Urinary bladder (tissue), 3 donors: ENCODE measurements at regions not wholly inside any gene's neighbourhood (a gene's known extent, or its start where the extent isn't known, plus 50 kb on each side); places are given as distances from the start of the nearest gene placed in this dataset.
"Not testable (repeated sequence)": the region's sequence is repeated elsewhere in the genome, so short reads cannot be mapped to it uniquely, and the experiment has no call there.

Experiments used
- DNase-seq: peaks from one replicate; pipeline ENCODE4 v3.0.0-alpha.2; 2015; ENCODE audit errors: extremely low spot score
- H3K27ac ChIP-seq: one replicate; pipeline ENCODE4 v1.5.1; 2013; ENCODE audit warnings: low read depth, mild to moderate bottlenecking, moderate library complexity
- H3K36me3 ChIP-seq: one replicate; pipeline ENCODE4 v1.6.1; 2013; ENCODE audit warnings: mild to moderate bottlenecking, moderate library complexity; ENCODE audit not compliant: insufficient read depth
- H3K4me1 ChIP-seq: one replicate; pipeline ENCODE4 v1.6.1; 2013; ENCODE audit warnings: mild to moderate bottlenecking, moderate library complexity; ENCODE audit not compliant: insufficient read depth
- H3K4me3 ChIP-seq: one replicate; pipeline ENCODE4 v1.5.1; 2013; ENCODE audit warnings: low read depth, low read length
- WGBS: extraction: QIAGEN DNeasy Blood & Tissue Kit; methylation state at CpG from one replicate; pipeline ENCODE4 v1.1.7; 2013; 5-methylcytosine and 5-hydroxymethylcytosine counted together
- donor health status: healthy with polysubstance abuse.
- donor health status: healthy.

DNA sequence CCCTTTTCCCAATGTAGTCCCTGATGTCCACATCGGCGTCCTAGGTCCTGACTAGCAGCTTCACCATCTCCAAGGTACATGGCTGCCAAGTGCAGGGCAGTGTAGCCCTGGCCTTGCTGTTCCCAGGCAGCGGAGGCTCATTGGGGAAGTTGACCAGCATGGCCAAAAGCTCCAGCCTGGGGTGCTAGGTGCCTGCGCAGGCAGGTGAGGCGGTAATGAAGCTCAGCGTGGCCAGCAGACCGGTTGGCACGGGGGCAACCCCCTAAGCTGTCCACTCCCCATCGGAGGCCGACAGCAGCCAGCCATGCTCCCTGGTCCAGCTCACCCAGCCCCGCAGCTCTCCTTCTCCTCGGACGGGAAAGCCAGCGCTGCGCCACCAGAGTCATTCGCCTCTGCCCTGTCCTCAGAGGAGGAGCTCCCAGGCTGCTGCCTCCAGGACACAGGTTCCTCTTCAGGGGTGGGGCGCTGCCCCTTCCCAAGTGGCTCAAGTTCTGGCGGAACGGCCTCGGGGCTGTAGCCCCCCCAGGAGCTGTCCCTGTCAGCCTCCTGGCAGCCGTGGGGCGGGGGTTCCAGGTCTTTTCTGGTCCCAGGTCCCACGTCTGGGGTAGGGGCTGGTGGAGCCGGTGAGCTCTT, 1218.2 kb downstream of the FOXD4L5 start:
- WGBS, result 79% methylated on average over 24 of the region's 24 CpGs
- H3K27ac ChIP-seq, result no peak overlapping the region
- no peaks in the 10 kb centered on the region for H3K36me3 ChIP-seq
- no peak for DNase-seq
- H3K4me1 ChIP-seq, result no peaks in the 10 kb centered on the region
- H3K4me3 ChIP-seq, result no peak overlapping the region

DNA sequence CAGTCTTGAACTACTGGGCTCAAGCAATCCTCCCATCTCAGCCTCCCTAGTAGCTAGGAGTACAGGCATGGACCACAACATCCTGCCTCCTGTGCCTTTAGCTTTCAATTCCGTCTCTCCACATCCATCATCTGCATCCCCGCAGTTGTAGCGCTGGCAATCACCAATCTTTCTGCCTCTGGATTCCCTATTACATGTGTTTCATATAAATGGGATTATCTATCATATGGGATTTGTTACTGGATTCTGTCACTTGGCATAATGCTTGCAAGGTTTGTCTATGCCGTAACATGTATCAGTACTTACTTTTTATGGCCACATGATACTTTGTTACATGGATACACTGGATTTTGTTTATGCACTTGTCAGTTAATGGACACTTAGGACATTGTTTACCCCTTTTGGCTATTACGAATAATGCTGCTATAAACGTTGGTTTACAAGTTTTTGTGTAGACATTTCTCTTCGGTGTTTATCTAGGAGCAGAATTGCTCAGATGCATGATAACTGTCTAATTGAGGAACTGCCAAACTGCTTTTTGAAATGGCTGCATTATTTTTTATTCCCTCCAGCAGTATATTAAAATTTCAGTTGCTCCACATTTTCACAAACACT, 1223.9 kb downstream of the FOXD4L5 start:
- DNase-seq, result no peak
- Histone ChIP-seq H3K4me3 (no peak overlapping the region), H3K36me3 (no peaks in the 10 kb centered on the region), H3K27ac (no peak overlapping the region), H3K4me1 (no peaks in the 10 kb centered on the region)
- WGBS, result 65% methylated on average over 7 of the region's 7 CpGs

DNA sequence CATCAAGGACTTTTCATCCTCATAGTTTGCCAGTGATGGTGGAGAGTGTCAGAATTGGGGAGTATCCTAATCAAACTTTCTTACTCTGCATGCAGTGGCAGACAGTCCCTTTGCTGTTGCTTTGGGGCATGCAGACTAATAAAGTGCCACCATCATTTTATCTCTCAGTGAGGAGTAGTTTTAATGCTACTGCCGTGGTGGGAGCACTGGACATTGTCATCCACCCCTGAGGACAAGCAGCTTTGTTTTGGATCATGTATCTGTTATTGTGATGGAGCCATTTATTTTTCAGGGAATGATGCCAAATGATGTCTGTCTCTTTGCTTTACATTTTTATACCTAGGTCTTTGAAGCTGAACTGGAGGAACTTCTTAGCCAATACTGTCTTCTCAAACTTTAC, 1226.9 kb downstream of the FOXD4L5 start:
- not testable (repeated sequence) for DNase-seq, H3K4me1 ChIP-seq, H3K27ac ChIP-seq, H3K36me3 ChIP-seq, H3K4me3 ChIP-seq
- 56% methylated on average over 1 of the region's 1 CpG for WGBS

DNA sequence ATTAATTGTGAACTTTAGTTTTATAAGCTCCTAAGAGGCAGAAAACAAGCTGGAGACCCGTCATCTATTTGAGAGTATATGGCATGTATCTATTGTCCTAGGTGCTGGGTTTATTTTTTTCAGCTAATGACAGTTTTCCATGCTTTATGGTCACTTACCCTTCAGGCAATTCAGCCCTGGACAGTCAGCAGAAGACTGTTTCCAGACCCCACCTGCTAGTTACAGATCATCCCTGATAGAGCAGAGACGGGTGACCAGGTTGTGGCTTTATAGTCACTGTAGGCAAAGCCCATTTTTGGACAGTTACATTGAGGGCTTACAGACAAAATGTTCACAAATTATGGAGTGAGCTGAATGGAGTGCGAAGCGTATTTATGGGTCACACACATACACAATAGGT, 1227.5 kb downstream of the FOXD4L5 start:
- no peak overlapping the region for H3K4me3 ChIP-seq
- H3K27ac ChIP-seq, result no peak overlapping the region
- H3K4me1 ChIP-seq, result no peaks in the 10 kb centered on the region
- WGBS, result 59% methylated on average over 4 of the region's 4 CpGs
- no peak for DNase-seq
- H3K36me3 ChIP-seq, result no peaks in the 10 kb centered on the region

DNA sequence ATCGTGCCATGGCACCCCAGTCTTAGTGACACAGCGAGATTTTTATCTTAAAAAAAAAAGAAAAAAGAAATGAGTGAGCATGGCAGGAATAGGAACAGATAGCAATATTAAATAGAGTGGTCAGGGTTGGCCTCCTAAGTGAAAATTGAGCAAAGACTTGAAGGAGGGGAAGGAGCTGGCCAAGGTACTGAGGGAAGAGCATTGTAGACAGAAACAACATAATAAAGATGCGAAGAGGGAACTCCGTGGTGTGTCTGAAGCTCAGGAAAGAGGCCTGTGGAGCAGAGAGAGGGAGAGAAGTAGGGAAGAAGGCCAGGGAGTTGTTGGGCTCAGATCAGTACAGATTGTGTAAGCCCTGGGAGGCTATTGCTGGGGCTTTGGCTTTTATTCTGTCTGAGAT, 1256.1 kb downstream of the FOXD4L5 start:
- not testable (repeated sequence) for H3K36me3 ChIP-seq, DNase-seq, H3K4me1 ChIP-seq, H3K27ac ChIP-seq, H3K4me3 ChIP-seq
- 71% methylated on average over 4 of the region's 4 CpGs for WGBS

DNA sequence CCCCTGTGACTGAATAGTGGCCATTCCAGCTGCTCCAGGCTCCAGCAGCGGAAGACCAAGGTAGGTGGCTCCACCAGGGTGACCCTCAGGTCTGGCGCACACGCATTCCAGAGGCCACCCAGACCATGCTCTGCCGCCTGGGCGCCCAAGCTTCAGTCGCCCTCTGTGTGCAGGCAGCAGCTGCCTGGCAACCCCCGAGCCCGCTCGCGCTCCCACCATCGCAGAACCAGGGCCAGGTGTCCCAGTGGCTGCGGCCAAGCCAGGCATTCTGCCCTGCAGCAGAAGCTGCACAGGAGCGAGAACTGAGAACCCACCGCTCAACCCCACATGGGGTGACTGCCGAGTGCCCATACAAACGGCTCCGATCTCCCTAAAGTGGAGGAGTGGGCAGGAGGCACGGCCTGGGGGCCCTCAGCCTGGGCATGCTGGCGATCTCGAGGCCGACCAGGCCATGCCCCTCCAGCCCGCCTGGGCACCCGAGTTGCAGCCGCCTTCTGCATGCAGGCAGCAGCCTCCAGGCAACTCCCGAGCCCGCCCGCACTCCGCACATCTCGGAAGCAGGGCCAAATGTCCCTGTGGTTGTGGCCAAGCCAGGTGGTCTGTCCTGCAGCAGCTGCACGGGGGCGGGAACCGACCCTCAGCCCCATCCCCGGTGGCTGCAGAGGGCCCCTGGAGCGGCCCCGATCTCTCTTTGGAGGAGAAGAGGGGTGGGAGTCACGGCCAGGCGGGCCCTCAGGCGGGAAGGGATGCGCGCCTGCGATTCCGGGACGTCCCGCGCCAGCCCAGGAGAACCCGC, 1264.1 kb downstream of the FOXD4L5 start:
- H3K4me1 ChIP-seq, H3K36me3 ChIP-seq, H3K4me3 ChIP-seq, DNase-seq, H3K27ac ChIP-seq: not testable (repeated sequence)
- WGBS, result 78% methylated on average over 46 of the region's 46 CpGs

DNA sequence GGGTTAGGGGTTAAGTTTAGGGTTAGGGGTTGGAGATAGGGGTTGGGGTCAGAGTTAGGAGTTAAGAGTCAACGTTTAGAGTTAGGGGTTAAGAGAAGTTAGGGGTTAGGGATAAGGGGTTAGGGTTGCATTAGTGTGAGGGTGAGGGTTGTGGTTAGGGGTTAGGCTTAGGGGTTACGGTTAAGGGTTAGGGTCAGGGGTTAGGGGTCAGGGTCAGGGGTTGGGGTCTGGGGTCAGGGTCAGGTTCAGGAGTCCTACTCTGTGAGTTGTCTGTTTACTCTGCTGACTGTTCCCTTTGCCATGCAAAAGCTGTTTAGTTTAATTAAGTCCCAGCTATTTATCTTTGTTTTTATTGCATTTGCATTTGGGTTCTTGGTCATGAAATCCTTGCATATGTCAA, 1267.3 kb downstream of the FOXD4L5 start:
- not testable (repeated sequence) for H3K27ac ChIP-seq, H3K4me3 ChIP-seq, H3K36me3 ChIP-seq, DNase-seq, H3K4me1 ChIP-seq
- 61% methylated on average over 2 of the region's 2 CpGs for WGBS

DNA sequence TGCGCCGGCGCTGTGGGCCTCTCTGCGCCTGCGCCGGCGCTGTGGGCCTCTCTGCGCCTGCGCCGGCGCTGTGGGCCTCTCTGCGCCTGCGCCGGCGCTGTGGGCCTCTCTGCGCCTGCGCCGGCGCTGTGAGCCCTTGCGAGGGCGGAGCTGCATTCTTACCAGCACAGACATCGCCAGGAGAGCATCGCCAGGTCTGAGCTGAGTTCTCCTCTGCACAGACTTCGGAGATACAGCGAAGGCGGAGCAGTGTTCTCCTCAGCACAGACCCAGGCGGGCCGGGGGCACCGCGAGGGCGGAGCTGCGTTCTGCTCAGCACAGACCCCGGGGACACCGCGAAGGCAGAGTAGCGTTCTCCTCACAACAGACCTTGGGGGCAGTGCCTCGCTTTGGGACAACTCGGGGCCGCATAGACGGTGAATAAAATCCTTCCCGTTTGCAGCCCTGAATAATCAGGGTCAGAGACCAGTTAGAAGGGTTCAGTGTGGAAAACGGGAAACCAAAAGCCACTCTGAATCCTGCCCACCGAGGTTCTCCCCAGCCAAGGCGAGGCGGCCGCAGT, 1268.1 kb downstream of the FOXD4L5 start:
- H3K27ac ChIP-seq, DNase-seq, H3K4me1 ChIP-seq, H3K36me3 ChIP-seq: not testable (repeated sequence)
- peak overlapping the region; percentile 5 for H3K4me3 ChIP-seq
- WGBS, result 62% methylated on average over 38 of the region's 46 CpGs

DNA sequence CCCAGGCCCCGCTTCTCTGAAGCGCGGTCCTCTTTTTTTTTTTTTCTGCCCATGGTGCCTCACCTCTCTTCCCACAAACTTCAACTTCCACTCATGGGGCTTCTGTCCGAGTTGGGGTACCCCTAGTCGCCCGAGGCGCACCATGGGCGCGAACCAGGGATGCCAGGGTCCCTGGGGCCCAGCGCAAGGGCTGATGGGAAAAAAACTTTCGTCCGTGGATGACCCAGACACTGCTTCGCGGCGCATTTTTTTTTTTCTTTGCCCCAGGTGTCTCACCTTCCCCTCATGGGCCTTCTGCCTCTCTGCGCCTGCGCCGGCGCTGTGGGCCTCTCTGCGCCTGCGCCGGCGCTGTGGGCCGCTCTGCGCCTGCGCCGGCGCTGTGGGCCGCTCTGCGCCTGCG, 1268.8 kb downstream of the FOXD4L5 start:
- not testable (repeated sequence) for H3K4me1 ChIP-seq, DNase-seq, H3K27ac ChIP-seq, H3K36me3 ChIP-seq
- H3K4me3 ChIP-seq, result peak overlapping the region; percentile 18
- 55% methylated on average over 29 of the region's 31 CpGs for WGBS

DNA sequence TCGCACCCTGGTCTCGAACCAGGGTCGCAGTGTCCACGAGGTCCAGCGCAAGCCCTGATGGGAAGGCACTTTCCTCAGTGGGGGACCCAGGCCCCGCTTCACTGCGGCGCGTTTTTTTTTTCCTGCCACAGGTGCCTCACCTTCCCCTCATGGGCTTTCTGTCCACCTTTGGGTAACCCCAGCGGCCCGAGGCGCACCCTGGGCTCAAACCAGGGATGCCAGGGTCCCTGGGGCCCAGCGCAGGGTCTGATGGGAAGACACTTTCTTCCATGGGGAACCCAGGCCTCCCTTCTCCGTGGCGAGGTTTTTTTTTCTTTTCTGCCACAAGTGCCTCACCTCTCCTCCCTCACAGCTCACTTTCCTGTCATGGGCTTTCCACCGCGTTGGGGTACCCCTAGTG, 1269.9 kb downstream of the FOXD4L5 start:
- H3K27ac ChIP-seq, result no peak overlapping the region
- H3K36me3 ChIP-seq, result no peaks in the 10 kb centered on the region
- H3K4me3 ChIP-seq, result no peak overlapping the region
- no peaks in the 10 kb centered on the region for H3K4me1 ChIP-seq
- no peak for DNase-seq
- WGBS, result 75% methylated on average over 17 of the region's 17 CpGs

DNA sequence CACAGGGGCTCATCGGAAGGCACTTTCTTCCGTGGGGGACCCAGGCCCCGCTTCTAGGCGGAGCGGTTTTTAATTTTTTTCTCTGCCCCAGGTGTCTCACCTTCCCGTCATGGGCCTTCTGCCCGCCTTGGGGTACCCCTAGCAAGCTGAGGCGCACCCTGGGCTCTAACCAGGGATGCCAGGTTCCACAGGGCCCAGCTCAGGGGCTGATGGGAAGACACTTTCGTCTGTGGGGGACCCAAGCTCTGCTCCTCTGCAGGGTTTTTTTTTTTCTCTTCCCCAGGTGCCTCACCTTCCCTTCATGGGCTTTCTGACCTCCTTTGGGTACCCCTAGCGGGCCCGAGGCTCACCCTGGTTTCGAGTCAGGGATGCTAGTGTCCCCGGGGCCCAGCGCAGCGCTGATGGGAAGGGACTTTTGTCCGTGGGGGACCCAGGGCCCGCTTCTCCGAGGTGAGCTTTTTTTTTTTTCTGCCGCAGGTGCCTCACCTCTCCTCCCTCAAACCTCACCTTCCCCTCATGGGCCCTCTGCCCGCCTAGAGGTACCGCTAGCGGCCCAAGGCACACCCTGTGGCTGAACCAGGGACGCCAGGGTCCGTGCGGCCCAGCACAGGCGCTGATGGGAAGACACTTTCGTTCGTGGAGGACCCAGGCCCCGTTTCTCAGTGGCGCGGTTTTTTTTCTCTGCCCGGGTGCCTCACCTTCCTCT, 1270.5 kb downstream of the FOXD4L5 start:
- WGBS, result 70% methylated on average over 32 of the region's 32 CpGs
- H3K4me1 ChIP-seq, DNase-seq, H3K27ac ChIP-seq, H3K36me3 ChIP-seq, H3K4me3 ChIP-seq: not testable (repeated sequence)

DNA sequence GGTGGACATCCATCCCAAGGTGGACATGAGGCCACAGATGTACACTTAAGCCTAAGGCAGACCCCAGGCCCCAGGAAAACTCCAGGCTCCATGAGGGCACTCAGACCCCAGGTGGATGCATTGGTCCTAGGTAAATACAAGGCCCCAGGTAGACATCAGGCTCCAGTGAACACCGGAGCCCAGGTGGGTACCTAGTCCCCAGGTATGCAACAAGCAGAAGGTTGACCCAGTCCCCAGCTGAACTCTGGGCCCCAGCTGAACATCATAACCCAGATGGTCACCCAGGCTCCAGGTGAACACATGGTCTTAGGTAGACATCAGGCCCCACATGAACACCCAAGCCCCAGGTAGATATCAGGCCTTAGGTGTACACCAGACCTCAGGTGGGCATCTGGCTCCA, 1271.9 kb downstream of the FOXD4L5 start:
- not testable (repeated sequence) for H3K27ac ChIP-seq, H3K4me3 ChIP-seq, H3K36me3 ChIP-seq, H3K4me1 ChIP-seq, DNase-seq
- 100% methylated on average over 1 of the region's 1 CpG for WGBS

DNA sequence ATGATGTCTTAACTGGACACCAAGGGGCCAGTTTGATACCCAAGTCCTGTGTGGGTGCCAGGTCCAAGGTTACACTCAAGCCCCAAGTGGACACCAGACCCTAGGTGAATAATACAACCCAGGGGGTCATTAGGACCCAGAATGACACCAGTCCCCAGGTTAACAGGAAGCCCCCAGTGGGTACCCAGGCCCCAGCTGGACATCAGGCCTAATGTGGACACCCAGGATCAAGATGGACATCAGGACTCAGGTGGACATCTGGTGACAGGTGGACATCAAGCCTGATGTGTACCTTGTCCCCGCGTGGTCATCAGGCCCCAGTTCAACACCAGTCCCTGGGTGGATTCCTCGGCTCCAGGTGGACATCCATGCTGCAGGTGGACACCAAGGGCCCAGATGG, 1273.0 kb downstream of the FOXD4L5 start:
- H3K27ac ChIP-seq, H3K4me3 ChIP-seq, H3K4me1 ChIP-seq, H3K36me3 ChIP-seq, DNase-seq: not testable (repeated sequence)
- WGBS, result 79% methylated on average over 3 of the region's 3 CpGs
